Activated CD8-positive, alpha-beta memory T cell treated with anti-CD3 and anti-CD28 coated beads for 4 hours (primary cell): ENCODE measurements at regions not wholly inside any gene's neighbourhood (a gene's known extent, or its start where the extent isn't known, plus 50 kb on each side); places are given as distances from the start of the nearest gene placed in this dataset.

Experiments used
- DNase-seq, 2 donors: peaks; one replicate each; pipeline ENCODE4 v3.0.0-alpha.2; 2020; ENCODE audit warnings: low read depth in 2 of 2

DNA sequence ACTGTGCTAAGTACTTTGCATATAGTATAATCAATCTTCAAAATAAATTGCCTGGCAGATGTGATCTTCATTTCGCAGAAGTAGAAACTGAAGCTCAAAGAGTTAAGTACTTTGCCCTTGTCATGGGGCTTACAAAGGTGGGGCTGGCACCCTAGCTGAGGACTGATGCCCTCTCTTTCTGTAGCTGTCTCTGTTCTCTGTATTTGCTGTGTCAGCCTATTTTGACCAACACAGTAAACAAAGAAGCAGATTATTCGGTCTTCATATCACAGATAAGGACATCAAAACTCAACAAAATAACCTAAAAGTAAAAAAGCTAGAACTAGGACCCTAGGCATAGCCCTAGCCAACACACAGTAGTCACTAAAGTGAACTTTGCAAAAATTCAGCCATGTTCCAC is 570.5 kb upstream of the TENM3 start:
- DNase-seq, result no peak

DNA sequence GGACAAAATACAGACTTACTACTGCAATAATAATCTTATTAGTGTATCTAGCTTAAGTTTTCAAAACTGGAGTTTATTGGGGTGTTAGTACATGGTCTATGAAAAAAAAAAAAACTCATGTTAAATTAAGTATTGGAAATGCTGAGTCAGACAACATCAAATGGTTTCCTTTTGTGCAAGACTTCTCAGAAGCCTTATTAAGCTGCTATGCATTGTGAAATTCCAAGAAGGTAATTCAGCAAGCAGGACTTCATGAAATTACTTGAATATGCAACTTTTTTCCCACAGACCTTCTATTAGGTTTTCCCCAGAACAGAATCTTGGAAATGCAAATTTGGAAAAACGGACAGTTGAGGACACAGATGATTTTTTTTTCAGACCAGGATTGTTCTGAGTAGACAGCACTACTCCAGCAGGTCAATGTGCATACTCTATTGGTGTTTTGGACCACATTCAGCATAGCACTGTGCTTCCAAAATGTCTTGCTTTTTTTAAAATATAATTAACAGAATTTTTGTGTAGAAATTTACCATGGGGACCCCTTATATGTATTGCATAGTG is 568.8 kb upstream of the TENM3 start:
- DNase-seq, result no peak

DNA sequence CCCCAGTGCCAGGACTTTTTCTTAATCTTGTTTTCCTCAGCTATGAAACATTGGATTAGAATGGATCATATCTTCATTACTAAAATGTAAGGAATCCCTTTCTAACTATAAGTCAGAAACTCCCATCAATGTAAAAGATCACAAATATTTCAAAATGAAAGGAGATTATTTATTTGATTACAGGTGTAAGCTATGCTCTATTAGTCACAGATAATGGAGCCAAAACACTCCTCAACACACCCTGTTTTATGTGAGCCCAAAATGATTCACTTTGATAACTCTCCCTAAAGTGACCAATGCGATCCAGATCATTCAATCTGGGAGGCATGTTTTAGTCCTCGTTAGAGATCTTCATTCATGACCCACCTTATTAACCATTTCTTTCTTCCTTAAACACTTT is 566.7 kb upstream of the TENM3 start:
- no peak for DNase-seq

DNA sequence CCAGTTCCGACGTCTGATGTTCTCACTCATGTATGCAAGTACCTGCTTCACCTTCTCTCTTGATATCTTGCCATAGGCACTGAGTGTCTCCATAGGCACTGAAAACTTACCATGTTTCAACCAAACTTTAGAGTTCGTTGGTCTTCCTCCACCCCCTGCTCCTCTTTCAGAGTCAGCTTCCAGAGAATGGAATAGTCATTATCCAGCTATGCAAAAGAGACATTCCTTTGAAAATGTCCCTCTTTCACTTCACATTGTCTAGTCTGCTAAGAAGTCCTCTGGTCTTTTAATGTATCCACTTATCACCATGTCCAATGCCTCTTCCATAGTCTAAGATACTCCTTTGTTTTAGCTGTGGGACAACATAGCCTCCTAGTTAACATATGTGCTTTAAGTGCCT is 566.0 kb upstream of the TENM3 start:
- no peak for DNase-seq

DNA sequence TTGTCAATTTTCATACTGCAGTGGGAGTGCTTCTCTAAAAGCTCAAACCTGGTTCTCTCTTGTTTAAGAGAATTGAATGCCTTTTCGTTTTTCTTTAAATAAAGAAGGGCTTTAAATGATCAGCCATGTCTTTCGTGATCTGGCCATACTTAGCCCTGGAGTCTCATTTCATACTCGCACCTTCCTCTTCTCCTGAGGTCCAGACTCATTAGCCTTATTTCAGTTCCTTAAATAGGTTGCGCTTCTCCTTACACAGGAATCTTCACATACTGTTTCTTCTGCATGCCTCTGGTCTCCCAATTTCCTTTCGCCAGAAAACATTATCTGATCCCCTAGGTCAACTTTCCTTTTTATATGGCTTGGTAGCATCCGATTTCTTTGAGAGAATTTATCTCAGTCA is 565.6 kb upstream of the TENM3 start:
- DNase-seq, result no peak

DNA sequence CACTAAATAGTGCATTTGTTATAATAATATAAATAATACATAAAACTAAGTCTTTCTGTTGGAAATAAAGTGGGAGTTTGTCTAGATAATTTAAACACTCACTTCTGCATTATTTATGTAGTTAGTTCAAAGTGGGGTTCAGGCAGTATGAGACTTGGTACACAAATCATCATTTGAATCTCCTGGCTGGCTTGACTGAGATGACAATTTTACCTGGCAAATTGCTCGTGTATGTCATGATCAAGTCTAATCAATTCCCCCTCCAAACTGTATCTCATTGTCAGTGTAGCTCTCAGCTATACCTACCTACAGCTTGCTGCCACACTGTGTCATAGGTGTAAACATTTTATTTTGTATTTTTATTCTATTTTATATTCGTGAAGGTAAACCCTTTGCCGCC is 563.4 kb upstream of the TENM3 start:
- no peak for DNase-seq

DNA sequence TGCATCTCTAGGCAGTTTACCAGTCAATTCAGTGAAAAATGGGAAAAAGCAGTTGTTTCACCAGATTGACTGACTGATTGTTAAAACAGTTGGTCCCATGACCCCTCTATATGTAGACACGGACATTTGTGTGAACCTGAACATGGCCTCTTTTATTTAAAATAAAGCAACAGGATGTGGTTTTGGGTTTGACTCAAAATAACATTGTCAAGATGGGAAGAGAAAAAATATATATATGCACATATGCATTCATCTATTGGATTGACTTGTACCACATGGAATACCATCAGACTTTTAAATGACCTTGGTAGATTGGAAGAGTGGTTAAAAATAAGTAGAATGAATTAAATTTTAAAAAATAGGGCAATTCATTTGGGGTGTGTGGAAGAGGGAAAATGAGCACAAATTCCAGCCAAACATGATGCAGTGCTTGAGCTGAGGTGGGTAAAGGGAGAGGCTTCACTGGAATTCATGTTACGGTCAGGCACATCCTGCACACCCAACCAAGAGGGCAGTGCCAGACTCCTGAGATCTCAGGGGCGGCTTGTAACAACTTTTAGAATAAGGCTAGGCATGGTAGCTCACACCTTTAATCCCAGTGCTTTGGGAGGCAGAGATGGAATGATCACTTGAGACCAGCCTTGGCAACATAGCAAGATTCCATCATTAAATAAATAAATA is 560.7 kb upstream of the TENM3 start:
- DNase-seq, result no peak

DNA sequence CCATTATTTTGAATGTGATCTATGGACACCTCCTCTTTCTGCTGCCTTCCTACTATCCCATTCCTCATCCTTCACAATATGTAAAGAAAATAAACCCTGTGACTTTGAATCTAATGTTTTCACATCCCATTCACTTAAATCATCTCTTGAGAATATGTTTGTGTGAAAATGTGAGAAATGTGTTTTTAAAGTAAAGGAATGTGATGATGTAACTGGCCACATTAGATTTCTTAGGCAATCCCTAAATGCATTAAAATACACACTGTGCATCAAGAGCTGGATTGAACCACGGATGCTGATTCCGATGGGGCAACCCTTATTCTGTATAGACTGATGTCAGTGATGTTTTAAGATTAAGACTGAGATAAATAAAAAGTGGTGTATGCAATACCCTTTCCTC is 558.9 kb upstream of the TENM3 start:
- no peak for DNase-seq

DNA sequence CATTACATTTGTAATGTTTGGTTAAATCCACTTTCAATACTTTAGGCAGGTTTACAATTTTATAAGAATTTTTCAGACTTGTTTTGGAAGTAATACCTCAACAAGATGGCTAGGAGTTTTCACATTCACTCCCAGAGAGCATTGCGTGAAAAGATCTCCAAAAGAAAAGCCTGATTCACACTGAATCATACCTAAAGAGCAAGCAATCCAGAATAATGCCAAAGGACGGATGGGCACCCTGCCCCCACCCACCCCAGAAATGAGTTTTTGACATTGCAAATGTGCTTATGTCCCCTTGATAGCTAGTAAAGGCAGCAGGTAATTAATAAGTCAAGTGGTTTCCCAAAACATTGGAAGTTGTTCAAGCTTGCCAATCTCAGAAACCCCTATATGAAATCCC is 557.7 kb upstream of the TENM3 start:
- DNase-seq, result no peak

DNA sequence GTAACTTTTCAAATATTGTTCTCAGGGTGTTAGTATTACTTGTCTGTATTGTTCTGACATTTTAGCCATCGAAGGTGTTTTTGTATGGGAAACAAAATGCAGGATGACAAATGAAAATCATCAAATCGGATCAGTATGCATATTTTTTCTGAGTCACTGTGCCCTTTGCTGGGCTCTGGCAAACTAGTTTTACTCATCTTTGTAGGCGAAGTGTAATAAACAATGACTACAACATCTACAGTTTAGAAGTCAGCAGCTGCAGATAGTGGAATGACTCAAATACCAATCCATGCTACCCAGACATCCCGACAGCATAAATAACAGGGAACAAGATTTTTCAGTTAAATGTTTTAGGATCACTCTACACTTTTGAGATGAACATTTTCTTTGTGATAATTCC is 557.3 kb upstream of the TENM3 start:
- no peak for DNase-seq

DNA sequence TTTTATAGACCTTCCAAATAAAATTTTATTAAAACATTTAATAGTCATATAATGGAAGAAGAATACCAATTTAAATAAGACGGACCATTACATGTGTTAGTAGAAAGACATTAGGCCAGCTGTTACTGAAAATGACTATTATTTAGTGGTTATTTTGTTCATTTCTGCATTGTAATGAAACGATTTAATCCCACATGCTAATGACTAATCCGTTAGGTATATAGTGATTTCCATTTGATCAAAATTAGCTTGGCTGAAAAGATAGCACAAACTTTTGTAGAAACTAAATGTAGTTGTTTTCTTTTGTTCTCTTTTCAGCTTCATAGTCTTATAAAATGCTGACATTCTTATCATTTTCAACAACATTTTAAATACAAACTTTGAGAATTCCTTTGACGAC is 556.1 kb upstream of the TENM3 start:
- DNase-seq, result no peak

DNA sequence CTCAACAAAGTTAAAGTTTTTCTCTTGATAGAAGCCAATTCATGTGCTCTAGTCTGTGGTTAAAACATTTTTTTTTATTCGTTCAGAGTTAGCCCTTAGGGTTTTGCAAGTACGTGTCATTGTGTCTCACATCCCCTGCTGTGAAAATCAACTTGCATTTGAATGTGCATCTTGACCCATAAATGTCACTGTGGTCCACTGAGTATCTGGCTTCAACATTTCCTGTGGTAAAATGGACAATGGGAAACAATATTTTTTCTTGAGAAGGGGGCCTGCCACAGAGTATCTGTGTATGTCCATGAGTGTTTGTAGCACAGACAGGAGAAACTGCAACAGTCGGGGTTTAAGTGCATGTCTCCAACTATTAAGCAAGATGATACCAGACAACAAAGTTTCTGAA is 554.8 kb upstream of the TENM3 start:
- DNase-seq, result no peak

DNA sequence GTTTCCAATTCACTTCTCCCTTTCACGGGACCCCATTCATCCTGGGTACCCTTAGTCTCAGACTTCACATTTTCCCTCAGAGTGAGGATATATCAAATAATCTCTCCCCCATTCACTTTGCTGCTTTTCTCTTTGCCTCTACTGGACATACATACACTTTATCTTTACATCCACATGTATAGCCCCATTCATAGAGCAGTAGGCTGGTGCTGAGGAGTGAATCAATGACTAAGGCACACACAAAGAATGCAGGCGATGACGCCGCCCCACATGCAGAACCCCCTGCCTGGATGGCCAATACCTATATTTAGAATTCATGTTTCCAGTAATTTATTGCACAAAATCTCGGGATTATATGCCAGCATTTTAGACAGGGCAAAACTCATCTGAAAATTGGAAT is 554.3 kb upstream of the TENM3 start:
- no peak for DNase-seq

DNA sequence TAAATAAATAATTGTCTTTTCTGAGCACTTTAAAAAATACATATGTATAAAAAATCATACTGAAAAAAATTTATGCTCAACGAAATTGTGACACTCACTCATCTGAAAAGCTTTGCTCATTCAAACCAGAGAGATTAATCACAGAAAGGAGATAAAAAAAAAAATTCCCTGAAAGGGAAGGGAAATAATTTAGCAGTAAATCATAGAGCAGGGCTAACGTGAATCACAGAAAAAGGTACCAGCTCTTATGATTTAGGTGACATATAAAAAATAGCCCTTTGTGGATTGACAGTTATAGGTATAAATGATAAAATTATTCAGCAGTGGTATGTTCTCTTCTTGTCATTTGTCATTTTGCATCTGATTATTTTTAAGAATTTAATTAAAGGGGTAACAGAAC is 552.7 kb upstream of the TENM3 start:
- DNase-seq, result no peak

DNA sequence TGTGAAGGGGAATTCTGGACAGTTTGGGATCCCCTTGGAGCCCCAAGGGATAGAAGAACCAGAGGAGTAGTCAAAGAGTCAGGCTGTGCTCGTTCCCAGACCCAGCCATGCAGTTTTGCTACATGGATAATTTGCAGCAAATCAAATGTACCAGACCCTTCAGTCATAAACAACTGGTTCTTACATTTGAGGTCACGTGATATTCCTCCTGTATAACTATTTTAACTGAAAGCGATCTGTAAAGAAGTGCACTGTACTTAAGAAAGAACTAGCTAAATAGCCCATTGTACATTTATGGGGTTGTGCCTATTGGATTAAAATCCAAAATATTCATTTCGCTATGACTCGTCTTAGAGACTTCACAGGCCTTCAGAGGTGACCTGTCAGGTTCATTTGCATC is 550.2 kb upstream of the TENM3 start:
- no peak for DNase-seq

DNA sequence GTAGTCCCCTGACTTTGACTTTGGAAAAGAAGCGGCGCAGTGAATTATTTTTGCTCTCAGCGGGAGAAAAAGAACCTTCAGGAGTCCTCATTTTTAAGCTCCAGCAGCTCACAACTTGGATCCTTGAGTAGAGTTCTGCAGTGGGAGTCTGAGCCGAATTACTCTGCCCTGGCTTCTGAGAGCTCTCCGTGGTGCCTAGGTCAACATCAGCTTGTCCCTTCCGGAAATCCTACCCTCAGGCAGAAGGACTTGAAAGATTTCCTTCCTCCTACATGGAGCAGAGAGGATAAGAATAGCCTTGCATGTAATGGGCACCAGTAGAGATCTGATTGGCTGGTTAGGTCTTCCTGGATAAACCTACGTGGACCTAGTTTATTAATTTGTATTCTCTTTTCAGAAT is 549.7 kb upstream of the TENM3 start:
- DNase-seq, result no peak

DNA sequence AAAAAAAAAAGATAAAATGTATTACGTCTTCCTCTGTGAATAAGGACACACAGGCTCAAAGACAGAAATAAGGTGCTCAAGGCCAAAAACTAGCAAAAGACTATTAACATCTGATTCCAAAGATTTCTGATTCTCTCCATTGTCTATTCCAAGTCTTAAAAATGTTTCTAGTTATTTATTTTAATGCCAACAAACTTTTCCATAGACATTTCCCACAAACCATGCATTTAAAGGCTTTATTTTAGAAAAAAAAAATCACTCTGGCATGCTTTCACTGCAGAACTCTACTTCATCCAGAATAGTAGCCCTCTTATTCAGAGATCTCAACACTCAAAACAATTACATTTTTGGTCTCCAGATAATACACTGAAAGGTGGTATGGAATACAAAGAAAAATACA is 545.0 kb upstream of the TENM3 start:
- no peak for DNase-seq

DNA sequence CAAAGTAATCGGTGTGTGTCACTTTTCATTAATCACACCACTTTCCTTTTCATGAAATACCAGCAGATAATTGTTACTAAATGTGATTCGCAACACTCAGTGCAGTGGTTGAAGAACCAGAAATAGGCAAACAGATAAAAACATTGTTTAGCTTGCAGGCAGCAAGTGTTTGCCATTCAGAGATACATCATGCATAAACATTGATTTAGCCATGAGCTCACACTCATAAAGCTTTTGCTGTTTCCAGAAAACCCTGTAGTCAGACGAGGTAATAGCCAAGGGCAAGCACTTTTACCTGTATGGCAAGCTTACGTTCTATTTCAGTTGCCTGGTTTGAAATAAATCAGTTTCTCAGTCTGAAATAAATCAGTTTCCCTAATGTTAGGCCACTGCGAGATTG is 542.0 kb upstream of the TENM3 start:
- no peak for DNase-seq

DNA sequence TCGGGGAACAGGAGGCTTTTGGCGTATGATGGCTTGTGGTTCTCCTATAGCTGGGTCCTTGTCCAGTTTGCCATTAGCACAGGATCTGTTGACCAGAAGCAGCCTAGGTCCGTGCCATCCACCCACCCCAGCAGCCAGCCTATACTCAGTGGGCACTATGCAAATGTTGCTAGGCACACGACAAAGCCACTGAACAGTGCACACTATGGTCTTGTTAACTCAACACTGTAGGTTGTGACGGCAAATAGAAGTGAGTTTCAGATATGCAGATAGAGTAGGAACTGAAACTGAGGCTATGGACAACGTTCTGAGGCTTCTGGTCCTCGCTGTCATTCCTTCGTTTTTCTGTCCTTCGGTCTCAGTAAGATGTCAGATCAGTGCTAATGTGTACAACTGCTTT is 541.3 kb upstream of the TENM3 start:
- no peak for DNase-seq

DNA sequence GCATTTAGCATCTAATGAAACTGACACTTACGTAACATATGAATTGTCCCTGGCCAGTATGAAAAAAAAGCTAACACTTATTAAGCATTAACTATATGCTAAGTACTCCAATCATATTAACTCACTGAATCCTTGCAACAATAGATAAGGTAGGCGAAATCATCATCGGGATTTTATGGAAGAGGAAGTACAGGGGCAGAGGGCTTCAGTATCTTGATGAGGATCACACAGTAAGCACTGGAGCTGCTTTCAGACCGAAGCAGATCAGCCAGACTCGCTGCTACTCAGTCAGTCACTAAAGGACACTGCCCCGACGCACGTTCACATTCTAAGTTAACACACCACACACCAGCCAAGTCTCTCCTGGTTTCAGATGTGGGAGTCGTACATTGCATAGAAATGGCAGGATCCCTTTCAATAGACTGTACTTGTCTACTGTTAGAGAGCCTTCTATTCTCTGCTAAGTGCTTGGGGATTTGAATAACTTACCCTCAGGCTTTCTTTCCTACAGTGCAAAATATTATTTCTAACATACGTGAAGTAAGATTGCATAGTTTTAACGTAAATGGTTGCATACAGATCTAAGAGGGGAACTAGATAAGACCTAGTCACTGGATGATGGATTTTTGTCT is 540.2 kb upstream of the TENM3 start:
- no peak for DNase-seq

DNA sequence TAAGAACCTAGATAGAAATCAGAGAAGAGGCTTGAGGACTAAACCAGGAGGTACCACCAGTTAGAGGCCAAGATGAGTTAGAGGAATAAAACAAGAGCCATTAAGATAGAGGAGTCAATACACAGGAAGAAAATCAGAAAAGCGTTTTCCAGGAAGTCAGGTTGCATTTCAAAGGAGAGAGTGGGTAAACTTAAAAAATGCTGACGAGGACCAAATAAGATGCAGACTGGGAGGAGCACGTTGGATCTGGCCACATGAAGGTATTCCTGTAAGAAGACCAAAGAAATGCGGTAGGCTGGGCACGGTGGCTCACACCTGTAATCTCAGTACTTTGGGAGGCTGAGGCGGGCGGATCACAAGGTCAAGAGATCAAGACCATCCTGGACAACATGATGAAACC is 533.1 kb upstream of the TENM3 start:
- DNase-seq, result no peak

DNA sequence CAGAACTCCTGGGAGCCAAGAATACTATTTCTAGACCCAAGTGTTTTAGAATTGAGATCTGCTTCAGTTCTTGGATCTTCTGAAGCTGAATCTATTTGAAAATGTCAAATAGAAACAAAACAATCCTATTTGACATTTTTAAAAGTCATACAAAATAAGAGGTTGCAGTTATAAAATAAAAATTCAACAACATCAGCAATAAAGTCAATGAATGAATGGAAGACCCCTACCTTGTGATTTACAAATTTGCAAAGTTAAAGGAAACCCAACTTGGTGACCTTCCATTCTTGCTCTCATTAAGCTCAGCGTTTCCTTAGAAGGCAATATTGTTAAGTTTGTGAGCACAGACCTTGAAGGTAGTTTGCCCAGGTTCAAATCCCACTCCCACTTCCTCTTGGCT is 531.8 kb upstream of the TENM3 start:
- no peak for DNase-seq

DNA sequence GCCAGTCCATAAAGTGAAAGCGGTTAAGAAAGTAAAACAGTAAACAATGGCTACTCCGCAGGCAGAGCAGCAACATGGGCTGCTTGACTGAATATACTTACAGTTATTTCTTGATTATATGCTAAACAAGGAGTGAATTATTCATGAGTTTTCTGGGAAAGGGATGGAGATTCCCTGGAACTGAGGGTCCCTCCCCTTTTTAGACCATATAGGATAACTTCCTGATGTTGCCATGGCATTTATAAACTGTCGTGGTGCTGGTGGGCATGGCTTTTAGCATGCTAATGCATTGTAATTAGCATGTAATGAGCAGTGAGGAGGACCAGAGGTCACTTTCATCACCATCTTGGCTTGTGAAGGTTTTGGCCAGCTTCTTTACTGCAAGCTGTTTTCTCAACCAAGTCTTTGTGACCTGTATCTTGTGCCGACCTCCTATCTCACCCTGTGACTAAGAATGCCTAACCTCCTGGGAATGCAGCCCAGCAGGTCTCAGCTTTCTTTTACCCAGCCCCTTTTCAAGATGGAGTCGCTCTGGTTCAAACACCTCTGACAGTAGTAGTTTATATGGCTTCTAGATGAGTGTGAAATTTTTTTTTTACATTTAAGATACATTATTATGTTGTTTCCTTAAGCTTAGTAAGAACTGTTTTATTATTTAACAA is 514.8 kb upstream of the TENM3 start:
- DNase-seq, result no peak
